IPS DF 6.9 (cell line): ENCODE measurements at regions not wholly inside any gene's neighbourhood (a gene's known extent, or its start where the extent isn't known, plus 50 kb on each side); places are given as distances from the start of the nearest gene placed in this dataset.

Experiments used
- DNase-seq: peaks from one replicate; pipeline ENCODE4 v3.0.0-alpha.2; 2013; ENCODE audit warnings: low read depth, low spot score
- H3K27ac ChIP-seq: one replicate; pipeline ENCODE4 v1.5.1; 2013; ENCODE audit warnings: low read length, control low read depth
- H3K27me3 ChIP-seq: 2 replicates; pipeline ENCODE4 v1.6.1; 2013; ENCODE audit warnings: mild to moderate bottlenecking, low read length; ENCODE audit not compliant: control insufficient read depth, insufficient read depth
- H3K36me3 ChIP-seq: 2 replicates; pipeline ENCODE4 v1.6.1; 2013; ENCODE audit warnings: low read length; ENCODE audit not compliant: control insufficient read depth, insufficient read depth
- H3K4me1 ChIP-seq: 2 replicates; pipeline ENCODE4 v1.6.1; 2013; ENCODE audit warnings: low read length; ENCODE audit not compliant: control insufficient read depth, insufficient read depth
- H3K4me3 ChIP-seq: 2 replicates; pipeline ENCODE4 v1.5.1; 2013; ENCODE audit warnings: mild to moderate bottlenecking, low read length
- H3K9me3 ChIP-seq: 2 replicates; pipeline ENCODE4 v1.6.1; 2013; ENCODE audit warnings: low read length, inconsistent platforms; ENCODE audit not compliant: control insufficient read depth, insufficient read depth
- WGBS: extraction: QIAGEN DNeasy Blood & Tissue Kit; methylation state at CpG from one replicate; pipeline ENCODE4 v1.1.7; 2013; ENCODE audit warnings: mixed read lengths, missing lambda C conversion rate; ENCODE audit not compliant: insufficient read length, insufficient coverage; 5-methylcytosine and 5-hydroxymethylcytosine counted together

GRCh38 chr9:126144603-126145456 is 181.8 kb upstream of the MVB12B start:
- no peaks in the 10 kb centered on the region for H3K9me3 ChIP-seq
- WGBS = no CpG with 5 or more reads among the region's 11 CpGs
- peaks cover 3% of the 10 kb centered on the region; the same call in 1 of the 2 replicates for H3K4me1 ChIP-seq
- H3K27ac ChIP-seq = no peak overlapping the region
- no peak overlapping the region for H3K4me3 ChIP-seq
- peaks cover 6% of the 10 kb centered on the region; the same call in 1 of the 2 replicates for H3K27me3 ChIP-seq
- no peak for DNase-seq
- H3K36me3 ChIP-seq = no peaks in the 10 kb centered on the region

GRCh38 chr9:126145887-126146253 is 180.8 kb upstream of the MVB12B start:
- H3K4me3 ChIP-seq = no peak overlapping the region
- WGBS = no CpG with 5 or more reads among the region's 4 CpGs
- peaks cover 3% of the 10 kb centered on the region; the same call in 1 of the 2 replicates for H3K4me1 ChIP-seq

GRCh38 chr9:126146254-126147145 is 180.1 kb upstream of the MVB12B start:
- DNase-seq = peak; percentile 66
- H3K9me3 ChIP-seq = no peaks in the 10 kb centered on the region
- peaks cover 6% of the 10 kb centered on the region; the same call in 1 of the 2 replicates for H3K27me3 ChIP-seq
- no peak overlapping the region for H3K4me3 ChIP-seq
- no peaks in the 10 kb centered on the region for H3K36me3 ChIP-seq
- no peak overlapping the region for H3K27ac ChIP-seq
- peaks cover 3% of the 10 kb centered on the region; the same call in 1 of the 2 replicates for H3K4me1 ChIP-seq
- WGBS = no CpG with 5 or more reads among the region's 19 CpGs

More at GRCh38 chr9:126145887-126146253, 180.8 kb upstream of the MVB12B start:
- Histone ChIP-seq H3K27me3 (peaks cover 6% of the 10 kb centered on the region; the same call in 1 of the 2 replicates), H3K27ac (no peak overlapping the region), H3K36me3 (no peaks in the 10 kb centered on the region), H3K9me3 (no peaks in the 10 kb centered on the region)
- no peak for DNase-seq

- WGBS = no CpG with 5 or more reads among the region's 10 CpGs
- no peak for DNase-seq
- Histone ChIP-seq H3K36me3 (no peaks in the 10 kb centered on the region), H3K4me1 (peaks cover 3% of the 10 kb centered on the region; the same call in 1 of the 2 replicates), H3K4me3 (no peak overlapping the region), H3K27ac (no peak overlapping the region), H3K27me3 (peaks cover 6% of the 10 kb centered on the region; the same call in 1 of the 2 replicates), H3K9me3 (no peaks in the 10 kb centered on the region)
These were observed 179.3 kb upstream of the MVB12B start for GRCh38 chr9:126147186-126147935.

- Histone ChIP-seq H3K4me1 (peaks cover 3% of the 10 kb centered on the region; the same call in 1 of the 2 replicates), H3K9me3 (no peaks in the 10 kb centered on the region), H3K36me3 (no peaks in the 10 kb centered on the region), H3K4me3 (no peak overlapping the region), H3K27ac (no peak overlapping the region), H3K27me3 (peaks cover 6% of the 10 kb centered on the region; the same call in 1 of the 2 replicates)
- no CpG with 5 or more reads among the region's 18 CpGs for WGBS
- no peak for DNase-seq
These were observed 178.4 kb upstream of the MVB12B start for GRCh38 chr9:126147936-126148870.

GRCh38 chr9:126148994-126149393 is 177.6 kb upstream of the MVB12B start:
- Histone ChIP-seq H3K27me3 (peaks cover 6% of the 10 kb centered on the region; the same call in 1 of the 2 replicates), H3K4me1 (peaks cover 3% of the 10 kb centered on the region; the same call in 1 of the 2 replicates), H3K27ac (no peak overlapping the region), H3K4me3 (no peak overlapping the region), H3K9me3 (no peaks in the 10 kb centered on the region), H3K36me3 (no peaks in the 10 kb centered on the region)
- no CpG with 5 or more reads among the region's 4 CpGs for WGBS
- DNase-seq = no peak

- peaks cover 6% of the 10 kb centered on the region; the same call in 1 of the 2 replicates for H3K27me3 ChIP-seq
- no CpG with 5 or more reads among the region's 2 CpGs for WGBS
- peaks cover 3% of the 10 kb centered on the region; the same call in 1 of the 2 replicates for H3K4me1 ChIP-seq
- no peak overlapping the region for H3K27ac ChIP-seq
- H3K4me3 ChIP-seq = no peak overlapping the region
- no peaks in the 10 kb centered on the region for H3K36me3 ChIP-seq
- DNase-seq = no peak
- no peaks in the 10 kb centered on the region for H3K9me3 ChIP-seq
These were observed 177.0 kb upstream of the MVB12B start for GRCh38 chr9:126149661-126150060.

GRCh38 chr9:126150411-126151030 is 176.1 kb upstream of the MVB12B start:
- no peak for DNase-seq
- H3K27me3 ChIP-seq = peaks cover 6% of the 10 kb centered on the region; the same call in 1 of the 2 replicates
- no CpG with 5 or more reads among the region's 6 CpGs for WGBS
- no peak overlapping the region for H3K27ac ChIP-seq
- no peaks in the 10 kb centered on the region for H3K36me3 ChIP-seq
- H3K9me3 ChIP-seq = no peaks in the 10 kb centered on the region
- no peak overlapping the region for H3K4me3 ChIP-seq
- peaks cover 3% of the 10 kb centered on the region; the same call in 1 of the 2 replicates for H3K4me1 ChIP-seq
